Fibroblast of the conjunctiva (primary cell): ENCODE measurements at regions not wholly inside any gene's neighbourhood (a gene's known extent, or its start where the extent isn't known, plus 50 kb on each side); places are given as distances from the start of the nearest gene placed in this dataset.

ENCODE experiments used
- DNase-seq: peaks from one replicate; pipeline ENCODE4 v3.0.0-alpha.2; 2010; ENCODE audit warnings: low read depth

DNA sequence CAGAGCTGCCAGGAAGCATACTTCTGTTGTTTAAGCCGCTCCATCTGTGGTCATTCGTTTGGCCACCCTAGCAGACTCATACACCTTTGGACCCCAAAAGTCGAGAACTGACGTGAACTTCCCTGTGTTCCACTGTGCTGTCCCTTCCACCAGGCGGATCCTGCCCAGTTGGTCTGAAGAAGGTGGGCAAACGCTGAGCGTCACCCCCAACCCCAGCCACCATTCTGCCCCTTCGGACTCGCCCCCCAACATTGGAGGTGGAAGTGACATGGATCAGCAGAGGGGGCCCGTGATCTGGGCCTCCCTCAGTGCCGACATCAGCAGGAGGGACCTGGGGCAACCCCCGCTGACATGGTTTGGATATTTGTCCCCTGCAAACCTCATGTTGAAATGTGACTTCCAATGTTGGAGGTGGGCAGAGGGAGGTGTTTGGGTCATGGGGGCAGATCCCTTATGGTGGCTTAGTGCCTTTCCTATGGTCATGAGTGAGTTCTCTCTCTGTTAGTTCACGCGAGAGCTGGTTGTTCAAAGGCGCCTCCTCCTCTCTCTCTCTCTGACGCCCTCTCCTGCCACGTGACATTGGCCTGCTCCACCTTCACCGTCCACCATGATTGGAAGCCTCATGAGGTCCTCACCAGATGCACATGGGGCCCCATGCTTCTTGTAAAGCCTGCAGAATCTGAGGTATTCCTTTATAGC is 93.6 kb upstream of the ZNF507 start:
- no peak for DNase-seq

- DNase-seq, result no peak
Measured at GRCh38 chr19:32252333-32252669, 93.1 kb upstream of the ZNF507 start.

DNA sequence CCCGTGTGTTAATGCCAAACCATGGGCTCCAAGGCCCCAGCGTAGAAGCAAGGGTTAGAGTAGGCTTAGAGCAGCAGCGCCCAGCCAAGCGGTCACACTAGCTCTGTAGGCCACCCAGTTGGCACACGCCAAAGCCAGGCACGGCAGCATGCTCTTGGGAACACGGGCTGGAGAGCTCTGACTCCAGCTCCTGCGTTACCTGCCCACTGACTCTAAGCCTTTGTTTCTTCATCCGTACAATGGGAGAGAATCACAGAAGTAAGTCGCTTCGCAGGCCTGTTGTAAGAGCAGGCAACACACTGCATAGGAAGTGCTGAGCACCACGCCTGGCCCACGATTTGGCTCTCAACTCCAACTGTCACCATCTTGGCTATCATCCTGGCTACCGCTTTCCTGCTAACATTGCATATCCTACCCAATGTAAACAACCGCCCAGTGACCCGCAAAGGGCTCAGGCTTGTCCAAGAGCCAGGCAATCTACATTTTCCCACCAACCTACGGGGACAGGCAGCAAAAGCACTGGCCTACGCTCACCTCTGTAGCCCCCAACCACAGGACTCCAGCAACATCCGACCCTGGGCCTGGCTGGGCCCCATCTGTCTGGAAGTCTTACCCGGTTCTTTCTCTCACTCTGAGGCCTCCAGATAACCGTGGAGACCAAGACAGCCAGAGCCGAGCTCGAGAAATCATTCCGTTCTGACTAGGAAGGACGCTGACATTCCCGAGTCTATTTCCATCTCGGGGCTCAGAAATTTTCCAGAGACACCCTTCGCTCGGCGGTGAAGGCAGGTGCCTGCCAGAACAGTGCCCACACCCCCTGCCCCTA is 91.5 kb upstream of the ZNF507 start:
- DNase-seq, result no peak

GRCh38 chr19:32254509-32254890 is 90.9 kb upstream of the ZNF507 start:
- no peak for DNase-seq

GRCh38 chr19:32255536-32256295 is 89.7 kb upstream of the ZNF507 start:
- DNase-seq, result no peak

DNA sequence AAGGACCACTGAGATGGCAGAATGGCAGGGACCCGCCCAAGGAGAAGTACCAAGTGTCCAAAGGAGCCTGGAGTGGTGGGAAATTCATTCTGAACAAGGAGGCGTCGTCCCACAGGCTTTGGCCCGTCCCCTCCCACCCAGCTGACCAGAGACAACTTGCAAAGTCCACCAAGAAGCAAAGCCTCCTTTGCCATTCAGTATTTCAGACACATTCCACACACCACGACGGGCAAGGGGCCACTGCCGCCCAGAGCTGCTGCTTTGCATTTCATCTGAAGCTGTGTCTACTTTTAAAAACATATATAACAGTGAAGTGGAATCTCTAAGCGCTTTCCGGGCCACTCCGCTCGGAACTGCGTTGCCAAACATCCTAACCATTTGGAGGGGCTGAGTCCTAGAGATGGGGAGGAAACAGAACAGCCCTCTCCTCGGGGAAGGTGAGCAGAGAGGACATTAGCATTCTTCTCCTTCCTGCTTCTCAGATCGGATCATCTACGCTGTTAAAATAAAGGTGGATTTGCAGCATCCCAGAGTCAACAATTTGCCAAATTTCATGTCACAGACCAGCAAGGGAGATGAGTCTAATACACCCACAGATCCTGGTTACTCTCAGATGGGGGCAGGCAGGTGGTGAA is 89.0 kb upstream of the ZNF507 start:
- DNase-seq, result no peak

GRCh38 chr19:32257326-32258073 is 87.9 kb upstream of the ZNF507 start:
- no peak for DNase-seq

- DNase-seq, result no peak
Measured at GRCh38 chr19:32258167-32258566, 87.2 kb upstream of the ZNF507 start.

GRCh38 chr19:32264568-32264967 is 80.8 kb upstream of the ZNF507 start:
- DNase-seq, result no peak

DNA sequence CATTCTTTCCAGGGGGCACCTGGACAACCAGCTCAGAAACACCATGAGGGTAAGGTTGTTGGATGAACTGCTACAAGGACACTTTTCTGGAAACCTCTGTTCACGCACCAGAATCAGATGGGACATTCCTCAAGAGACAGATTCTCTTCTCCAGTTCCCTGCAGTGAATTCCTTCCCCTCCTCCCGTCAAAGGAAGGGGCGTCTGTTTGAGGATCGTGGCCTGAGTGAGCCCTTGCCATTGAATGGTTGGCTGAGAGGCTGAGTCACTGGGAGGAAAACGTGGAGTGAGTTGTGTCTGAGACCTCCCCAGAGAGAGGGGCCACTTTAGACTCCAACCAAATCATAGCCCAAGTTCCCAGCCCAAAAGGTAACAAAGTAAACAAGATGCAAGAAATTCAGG is 79.4 kb upstream of the ZNF507 start:
- DNase-seq, result no peak

GRCh38 chr19:32266460-32266859 is 79.0 kb upstream of the ZNF507 start:
- no peak for DNase-seq

DNA sequence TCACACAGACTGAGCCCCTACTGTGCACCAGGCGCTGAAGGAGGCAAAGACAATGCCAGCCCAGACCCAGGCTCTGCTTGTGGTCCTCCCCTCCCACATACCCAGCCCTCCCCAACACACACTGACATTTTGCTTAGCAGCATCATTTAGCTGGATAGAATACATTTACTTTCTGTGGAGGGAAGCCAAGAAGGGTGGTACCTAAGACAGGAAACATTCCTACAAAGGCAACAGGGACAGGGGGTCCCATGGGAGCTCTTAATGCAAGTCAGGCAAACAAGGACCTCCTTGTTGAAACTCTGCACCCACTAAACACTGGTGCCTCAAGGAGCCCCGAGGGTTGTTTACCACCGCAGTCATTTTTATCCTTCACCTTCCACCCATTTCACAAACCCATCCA is 77.0 kb upstream of the ZNF507 start:
- DNase-seq, result no peak

DNA sequence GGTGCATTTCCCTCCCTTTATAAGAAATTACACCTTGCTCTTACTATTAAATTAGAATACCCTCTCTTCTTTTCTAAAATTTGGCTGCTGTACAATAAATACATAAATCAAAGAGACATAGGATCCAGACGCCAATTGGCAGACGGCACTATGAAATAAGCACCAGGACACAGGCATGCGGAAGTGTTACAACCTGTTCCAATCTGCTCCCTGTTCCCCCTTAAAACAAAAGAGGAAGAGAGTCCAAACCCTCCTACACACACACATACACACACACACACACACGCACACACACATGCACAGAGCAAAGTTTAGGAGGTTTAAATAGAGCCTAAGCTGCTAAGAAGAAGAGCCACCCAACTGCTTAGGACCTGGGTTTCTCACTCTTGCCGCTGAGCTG is 75.6 kb upstream of the ZNF507 start:
- DNase-seq, result no peak

DNA sequence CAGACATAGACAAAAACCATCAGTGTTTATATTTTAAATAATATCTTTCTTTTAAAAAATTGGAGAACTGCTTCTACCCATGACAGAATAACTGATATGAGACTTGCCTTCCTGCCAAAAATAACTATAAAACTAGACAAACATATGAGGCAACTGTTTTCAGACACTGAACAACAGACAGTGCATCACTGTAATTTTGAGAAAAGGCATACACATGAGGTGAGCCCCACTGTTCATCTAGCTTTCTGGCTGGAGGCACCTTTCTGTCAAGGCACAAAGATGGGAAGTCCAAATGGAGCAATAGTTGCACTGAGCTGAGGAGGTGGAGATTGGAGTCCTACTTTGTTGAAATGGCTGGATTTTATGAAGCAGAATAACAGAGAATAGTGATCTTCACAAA is 71.9 kb upstream of the ZNF507 start:
- DNase-seq, result no peak

- no peak for DNase-seq
Measured at GRCh38 chr19:32287086-32287485, 58.3 kb upstream of the ZNF507 start.

DNA sequence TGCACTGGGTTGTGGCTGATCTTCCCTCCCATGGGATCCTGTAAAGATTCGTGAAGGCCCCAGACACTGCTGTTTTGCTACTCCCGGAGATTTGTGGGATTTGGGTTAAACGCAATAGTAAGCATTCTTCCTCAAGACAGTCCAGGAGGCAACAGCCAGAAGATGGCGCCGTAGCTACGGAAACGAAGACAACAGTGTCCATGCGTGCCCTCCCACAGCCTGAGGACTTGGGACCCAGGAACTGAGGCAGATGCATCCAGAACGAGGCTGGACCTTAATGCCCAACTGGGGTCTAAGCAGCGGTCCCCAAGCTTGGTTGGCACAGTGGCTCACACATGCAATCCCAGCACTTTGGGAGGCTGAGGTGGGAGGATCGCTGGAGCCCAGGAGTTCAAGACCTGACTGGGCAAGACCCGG is 57.6 kb upstream of the ZNF507 start:
- peak; percentile 66 for DNase-seq

- no peak for DNase-seq
Measured at GRCh38 chr19:32289566-32290210, 55.7 kb upstream of the ZNF507 start.

GRCh38 chr19:32291876-32292275 is 53.5 kb upstream of the ZNF507 start:
- no peak for DNase-seq

DNA sequence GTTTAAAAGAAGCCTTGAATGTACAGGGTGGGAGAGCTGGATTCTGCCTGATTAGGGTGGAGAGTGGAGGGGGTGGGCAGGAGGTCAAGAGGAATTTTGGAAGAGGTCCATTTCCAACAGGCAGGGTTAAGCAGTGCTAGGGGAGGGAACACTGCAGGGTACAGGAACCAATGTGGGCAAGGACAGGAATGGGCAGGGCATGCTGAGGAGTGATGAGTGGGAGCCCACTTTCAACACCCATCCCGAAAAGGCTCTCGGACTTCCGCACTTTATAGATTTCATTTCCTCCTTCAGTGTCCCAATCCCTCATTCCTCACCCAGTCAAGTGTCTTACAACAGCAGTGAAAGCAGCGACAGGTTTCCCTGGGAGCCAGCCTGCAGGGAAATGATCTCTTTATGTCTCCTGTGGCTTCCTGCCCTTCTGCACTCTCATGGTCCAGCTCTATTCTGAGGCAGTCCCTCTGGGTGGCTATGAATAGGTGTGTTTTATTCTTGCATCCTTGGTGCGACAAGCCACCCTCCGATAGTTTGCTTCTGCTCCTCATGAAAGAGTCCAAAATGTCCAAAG is 50.5 kb upstream of the ZNF507 start:
- no peak for DNase-seq
